ENCODE measurements at regions not wholly inside any gene's neighbourhood (a gene's known extent, or its start where the extent isn't known, plus 50 kb on each side); places are given as distances from the start of the nearest gene placed in this dataset.

- Mint-ChIP-seq H3K27me3 (ENCODE audit: low read depth) (no peaks in the 10 kb centered on the region), H3K4me1 (peaks cover 7 to 10% of the 10 kb centered on the region in 2 experiments), H3K4me3 (no peak overlapping the region), H3K9me3 (no peaks in the 10 kb centered on the region), H3K36me3 (ENCODE audit: insufficient read depth in 1 of 3, low read depth in 3 of 3) (no peaks in the 10 kb centered on the region), H3K27ac (no peak overlapping the region)
- Histone ChIP-seq H4K91ac (ENCODE audit: insufficient read length, low read depth, low read length) (no peak overlapping the region), H3K79me2 (ENCODE audit: insufficient read depth, low read length) (no peaks in the 10 kb centered on the region), H3K23me2 (ENCODE audit: insufficient read length, low read depth, low read length, poor library complexity, severe bottlenecking) (no peaks in the 10 kb centered on the region), H4K5ac (ENCODE audit: insufficient read length, low read depth, low read length) (no peak overlapping the region), H4K8ac (replicated peaks; ENCODE audit: insufficient read length, low read depth, low read length) (no peak overlapping the region), H3K4ac (ENCODE audit: low read depth, low read length) (no peak overlapping the region), H3K9me3 (ENCODE audit: control insufficient read depth, low read depth, low read length) (no peaks in the 10 kb centered on the region), H3K18ac (ENCODE audit: insufficient read length, low read depth, low read length) (no peak overlapping the region), H3K79me1 (ENCODE audit: insufficient read depth, low read depth, low read length, poor library complexity, severe bottlenecking) (no peaks in the 10 kb centered on the region), H2BK5ac (ENCODE audit: insufficient read length, low read length) (no peak overlapping the region), H2BK15ac (ENCODE audit: low read depth, low read length) (no peak overlapping the region), H3K4me2 (ENCODE audit: insufficient read depth, insufficient read length, low read length) (no peak overlapping the region), H2AK5ac (ENCODE audit: insufficient read length, low read length) (no peak overlapping the region), H2BK12ac (ENCODE audit: insufficient read length, low read depth, low read length) (no peak overlapping the region), H3K27me3 (ENCODE audit: insufficient read depth, low read length) (no peaks in the 10 kb centered on the region), H2BK20ac (ENCODE audit: low read depth, low read length, poor library complexity, severe bottlenecking) (no peak overlapping the region), H4K20me1 (ENCODE audit: control insufficient read depth, insufficient read depth, insufficient read length) (no peaks in the 10 kb centered on the region), H3K14ac (ENCODE audit: insufficient read depth, low read length) (no peak overlapping the region), H3K9ac (ENCODE audit: extremely low read depth, insufficient read length, low read length) (no peak overlapping the region), H2BK120ac (ENCODE audit: low read depth, low read length, poor library complexity, severe bottlenecking) (no peak overlapping the region), H3K4me1 (ENCODE audit: insufficient read depth, low read length) (no peaks in the 10 kb centered on the region), H3K27ac (ENCODE audit: insufficient read length, low read depth, low read length) (no peak overlapping the region), H3K56ac (ENCODE audit: insufficient read length, low read depth, low read length) (no peak overlapping the region), H2AFZ (ENCODE audit: low read length) (no peak overlapping the region), H3K23ac (ENCODE audit: insufficient read length, low read depth, low read length) (no peak overlapping the region), H3T11ph (ENCODE audit: low read length) (no peak overlapping the region)
- TF ChIP-seq CTCF (conservative IDR thresholded peaks at IDR 0.05): no peak
- DNase-seq: no peak
- WGBS (ENCODE audit: extremely low coverage, insufficient read length, low lambda C conversion rate): no CpG with 5 or more reads among the region's 3 CpGs
Observed at GRCh38 chr2:6445156-6445555, 420.6 kb downstream of the CMPK2 start.

Data from H9 (cell line).